ENCODE measurements at regions not wholly inside any gene's neighbourhood (a gene's known extent, or its start where the extent isn't known, plus 50 kb on each side); places are given as distances from the start of the nearest gene placed in this dataset.

DNA sequence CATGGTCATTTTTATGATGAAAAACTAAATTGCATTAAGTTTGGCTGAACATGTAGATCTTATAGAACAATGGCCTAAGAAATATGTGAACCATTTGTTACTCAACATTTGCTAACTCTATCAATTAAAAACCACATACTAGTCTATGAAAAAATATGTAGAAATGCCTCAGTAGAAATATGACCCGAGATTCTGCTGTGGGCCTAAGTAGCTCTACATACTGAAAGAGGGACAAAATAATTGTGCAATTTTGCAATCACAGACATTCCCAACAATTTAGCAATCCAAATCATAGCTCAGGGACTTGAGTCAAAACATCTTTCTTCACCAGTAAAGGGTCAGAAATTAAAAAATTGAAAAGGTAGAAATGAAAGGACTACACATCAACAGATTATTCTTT lies 619.0 kb downstream of the FRK start (continued):
- TF ChIP-seq, protein P1, sequence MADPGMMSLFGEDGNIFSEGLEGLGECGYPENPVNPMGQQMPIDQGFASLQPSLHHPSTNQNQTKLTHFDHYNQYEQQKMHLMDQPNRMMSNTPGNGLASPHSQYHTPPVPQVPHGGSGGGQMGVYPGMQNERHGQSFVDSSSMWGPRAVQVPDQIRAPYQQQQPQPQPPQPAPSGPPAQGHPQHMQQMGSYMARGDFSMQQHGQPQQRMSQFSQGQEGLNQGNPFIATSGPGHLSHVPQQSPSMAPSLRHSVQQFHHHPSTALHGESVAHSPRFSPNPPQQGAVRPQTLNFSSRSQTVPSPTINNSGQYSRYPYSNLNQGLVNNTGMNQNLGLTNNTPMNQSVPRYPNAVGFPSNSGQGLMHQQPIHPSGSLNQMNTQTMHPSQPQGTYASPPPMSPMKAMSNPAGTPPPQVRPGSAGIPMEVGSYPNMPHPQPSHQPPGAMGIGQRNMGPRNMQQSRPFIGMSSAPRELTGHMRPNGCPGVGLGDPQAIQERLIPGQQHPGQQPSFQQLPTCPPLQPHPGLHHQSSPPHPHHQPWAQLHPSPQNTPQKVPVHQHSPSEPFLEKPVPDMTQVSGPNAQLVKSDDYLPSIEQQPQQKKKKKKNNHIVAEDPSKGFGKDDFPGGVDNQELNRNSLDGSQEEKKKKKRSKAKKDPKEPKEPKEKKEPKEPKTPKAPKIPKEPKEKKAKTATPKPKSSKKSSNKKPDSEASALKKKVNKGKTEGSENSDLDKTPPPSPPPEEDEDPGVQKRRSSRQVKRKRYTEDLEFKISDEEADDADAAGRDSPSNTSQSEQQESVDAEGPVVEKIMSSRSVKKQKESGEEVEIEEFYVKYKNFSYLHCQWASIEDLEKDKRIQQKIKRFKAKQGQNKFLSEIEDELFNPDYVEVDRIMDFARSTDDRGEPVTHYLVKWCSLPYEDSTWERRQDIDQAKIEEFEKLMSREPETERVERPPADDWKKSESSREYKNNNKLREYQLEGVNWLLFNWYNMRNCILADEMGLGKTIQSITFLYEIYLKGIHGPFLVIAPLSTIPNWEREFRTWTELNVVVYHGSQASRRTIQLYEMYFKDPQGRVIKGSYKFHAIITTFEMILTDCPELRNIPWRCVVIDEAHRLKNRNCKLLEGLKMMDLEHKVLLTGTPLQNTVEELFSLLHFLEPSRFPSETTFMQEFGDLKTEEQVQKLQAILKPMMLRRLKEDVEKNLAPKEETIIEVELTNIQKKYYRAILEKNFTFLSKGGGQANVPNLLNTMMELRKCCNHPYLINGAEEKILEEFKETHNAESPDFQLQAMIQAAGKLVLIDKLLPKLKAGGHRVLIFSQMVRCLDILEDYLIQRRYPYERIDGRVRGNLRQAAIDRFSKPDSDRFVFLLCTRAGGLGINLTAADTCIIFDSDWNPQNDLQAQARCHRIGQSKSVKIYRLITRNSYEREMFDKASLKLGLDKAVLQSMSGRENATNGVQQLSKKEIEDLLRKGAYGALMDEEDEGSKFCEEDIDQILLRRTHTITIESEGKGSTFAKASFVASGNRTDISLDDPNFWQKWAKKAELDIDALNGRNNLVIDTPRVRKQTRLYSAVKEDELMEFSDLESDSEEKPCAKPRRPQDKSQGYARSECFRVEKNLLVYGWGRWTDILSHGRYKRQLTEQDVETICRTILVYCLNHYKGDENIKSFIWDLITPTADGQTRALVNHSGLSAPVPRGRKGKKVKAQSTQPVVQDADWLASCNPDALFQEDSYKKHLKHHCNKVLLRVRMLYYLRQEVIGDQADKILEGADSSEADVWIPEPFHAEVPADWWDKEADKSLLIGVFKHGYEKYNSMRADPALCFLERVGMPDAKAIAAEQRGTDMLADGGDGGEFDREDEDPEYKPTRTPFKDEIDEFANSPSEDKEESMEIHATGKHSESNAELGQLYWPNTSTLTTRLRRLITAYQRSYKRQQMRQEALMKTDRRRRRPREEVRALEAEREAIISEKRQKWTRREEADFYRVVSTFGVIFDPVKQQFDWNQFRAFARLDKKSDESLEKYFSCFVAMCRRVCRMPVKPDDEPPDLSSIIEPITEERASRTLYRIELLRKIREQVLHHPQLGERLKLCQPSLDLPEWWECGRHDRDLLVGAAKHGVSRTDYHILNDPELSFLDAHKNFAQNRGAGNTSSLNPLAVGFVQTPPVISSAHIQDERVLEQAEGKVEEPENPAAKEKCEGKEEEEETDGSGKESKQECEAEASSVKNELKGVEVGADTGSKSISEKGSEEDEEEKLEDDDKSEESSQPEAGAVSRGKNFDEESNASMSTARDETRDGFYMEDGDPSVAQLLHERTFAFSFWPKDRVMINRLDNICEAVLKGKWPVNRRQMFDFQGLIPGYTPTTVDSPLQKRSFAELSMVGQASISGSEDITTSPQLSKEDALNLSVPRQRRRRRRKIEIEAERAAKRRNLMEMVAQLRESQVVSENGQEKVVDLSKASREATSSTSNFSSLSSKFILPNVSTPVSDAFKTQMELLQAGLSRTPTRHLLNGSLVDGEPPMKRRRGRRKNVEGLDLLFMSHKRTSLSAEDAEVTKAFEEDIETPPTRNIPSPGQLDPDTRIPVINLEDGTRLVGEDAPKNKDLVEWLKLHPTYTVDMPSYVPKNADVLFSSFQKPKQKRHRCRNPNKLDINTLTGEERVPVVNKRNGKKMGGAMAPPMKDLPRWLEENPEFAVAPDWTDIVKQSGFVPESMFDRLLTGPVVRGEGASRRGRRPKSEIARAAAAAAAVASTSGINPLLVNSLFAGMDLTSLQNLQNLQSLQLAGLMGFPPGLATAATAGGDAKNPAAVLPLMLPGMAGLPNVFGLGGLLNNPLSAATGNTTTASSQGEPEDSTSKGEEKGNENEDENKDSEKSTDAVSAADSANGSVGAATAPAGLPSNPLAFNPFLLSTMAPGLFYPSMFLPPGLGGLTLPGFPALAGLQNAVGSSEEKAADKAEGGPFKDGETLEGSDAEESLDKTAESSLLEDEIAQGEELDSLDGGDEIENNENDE (IDR thresholded peaks at IDR 0.05; ENCODE audit: insufficient replicate concordance, low read length) = no peak
- no peak for TF ChIP-seq FOSL1 (IDR thresholded peaks at IDR 0.05; ENCODE audit: insufficient read depth, low read depth, low read length)
- no peak for TF ChIP-seq CBX5 (IDR thresholded peaks at IDR 0.05; ENCODE audit: low read depth, low read length)
- no peak for TF ChIP-seq GTF2F1 (IDR thresholded peaks at IDR 0.05; ENCODE audit: borderline replicate concordance, low read depth, low read length)
- TF ChIP-seq MAFK (IDR thresholded peaks at IDR 0.05; ENCODE audit: low read depth, low read length) = no peak
- TF ChIP-seq CBX8 (IDR thresholded peaks at IDR 0.05; ENCODE audit: borderline replicate concordance, low read depth, low read length) = no peak
- TF ChIP-seq EGR1 (IDR thresholded peaks at IDR 0.05; ENCODE audit: borderline replicate concordance, low read depth, low read length) = no peak
- TF ChIP-seq, protein P2, sequence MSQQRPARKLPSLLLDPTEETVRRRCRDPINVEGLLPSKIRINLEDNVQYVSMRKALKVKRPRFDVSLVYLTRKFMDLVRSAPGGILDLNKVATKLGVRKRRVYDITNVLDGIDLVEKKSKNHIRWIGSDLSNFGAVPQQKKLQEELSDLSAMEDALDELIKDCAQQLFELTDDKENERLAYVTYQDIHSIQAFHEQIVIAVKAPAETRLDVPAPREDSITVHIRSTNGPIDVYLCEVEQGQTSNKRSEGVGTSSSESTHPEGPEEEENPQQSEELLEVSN (IDR thresholded peaks at IDR 0.05) = no peak
- no peak for TF ChIP-seq KDM4A (IDR thresholded peaks at IDR 0.05; ENCODE audit: low read depth, low read length, severe bottlenecking)
- TF ChIP-seq BRCA1 (IDR thresholded peaks at IDR 0.05; ENCODE audit: low read depth, low read length) = no peak
- TF ChIP-seq EZH2 (IDR thresholded peaks at IDR 0.05; ENCODE audit: low read depth, low read length, severe bottlenecking) = no peak
- no peak for TF ChIP-seq JUND (IDR thresholded peaks at IDR 0.05; ENCODE audit: low read length)
